CD4-positive, alpha-beta T cell (primary cell): ENCODE measurements at regions not wholly inside any gene's neighbourhood (a gene's known extent, or its start where the extent isn't known, plus 50 kb on each side); places are given as distances from the start of the nearest gene placed in this dataset.
"Not testable (repeated sequence)": the region's sequence is repeated elsewhere in the genome, so short reads cannot be mapped to it uniquely, and the experiment has no call there.

ENCODE experiments used
- ATAC-seq: fragments of 200-7000 bp; cut with Tn5 transposase; one replicate; pipeline ENCODE4 v1.10.0; 2022; ENCODE audit warnings: mild to moderate bottlenecking; ENCODE audit not compliant: poor library complexity
- CTCF ChIA-PET: fragments of 350-600 bp; sonication (Branson Sonifier 250); formaldehyde crosslinking; loops from one replicate; lab custom pipeline; 2021; ENCODE audit warnings: antibody characterized with exemption, inconsistent platforms; lab: Charles Lee
- POLR2A ChIA-PET: fragments of 350-600 bp; sonication (Branson Sonifier 250); formaldehyde crosslinking; loops from one replicate; lab custom pipeline; 2021; ENCODE audit warnings: antibody characterized with exemption, inconsistent platforms; lab: Charles Lee
- DNase-seq, 14 experiments: peaks; one replicate each; pipeline ENCODE4 v3.0.0-alpha.2; 2013 to 2020; ENCODE audit warnings: mixed read lengths in 2 of 14
- H3K27ac ChIP-seq, 2 donors: one replicate each; pipeline versions ENCODE4 v1.5.1 to v1.7.0; 2013; ENCODE audit warnings: low read length in 2 of 2, low read depth in 1 of 2, mild to moderate bottlenecking in 1 of 2
- H3K27me3 ChIP-seq, 2 experiments: 1 replicate in 1 of 2; 2 replicates in 1 of 2; pipeline versions ENCODE4 v1.6.1 to v1.7.0; 2013; ENCODE audit warnings: low read length in 2 of 2, control low read depth in 1 of 2, mild to moderate bottlenecking in 1 of 2, moderate library complexity in 1 of 2; ENCODE audit not compliant: insufficient read depth in 2 of 2, control insufficient read depth in 1 of 2
- H3K36me3 ChIP-seq: one replicate; pipeline ENCODE4 v1.6.1; 2013; ENCODE audit warnings: low read length, control low read depth; ENCODE audit not compliant: insufficient read depth
- H3K4me1 ChIP-seq: one replicate; pipeline ENCODE4 v1.6.1; 2013; ENCODE audit warnings: low read length, control low read depth; ENCODE audit not compliant: insufficient read depth
- H3K4me3 ChIP-seq: one replicate; pipeline ENCODE4 v1.5.1; 2013; ENCODE audit warnings: mild to moderate bottlenecking, low read length, moderate library complexity
- H3K9me3 ChIP-seq, 2 experiments: 1 replicate in 1 of 2; 2 replicates in 1 of 2; pipeline versions ENCODE4 v1.6.1 to v1.7.0; 2013; ENCODE audit warnings: low read length in 2 of 2, mild to moderate bottlenecking in 2 of 2, control low read depth in 1 of 2, moderate library complexity in 1 of 2; ENCODE audit not compliant: control insufficient read depth in 1 of 2, insufficient read depth in 1 of 2
- H3K27ac Mint-ChIP-seq: one replicate; pipeline ENCODE4 v1.8.0; 2020; ENCODE audit warnings: mixed read lengths
- H3K27me3 Mint-ChIP-seq: one replicate; pipeline ENCODE4 v1.8.0; 2021; ENCODE audit warnings: mixed read lengths
- H3K36me3 Mint-ChIP-seq: one replicate; pipeline ENCODE4 v1.8.0; 2021; ENCODE audit warnings: low read depth, mixed read lengths
- H3K4me1 Mint-ChIP-seq: one replicate; pipeline ENCODE4 v1.8.0; 2021; ENCODE audit warnings: low read depth, mixed read lengths
- H3K4me3 Mint-ChIP-seq: one replicate; pipeline ENCODE4 v1.8.0; 2020; ENCODE audit warnings: mild to moderate bottlenecking, mixed read lengths
- H3K9me3 Mint-ChIP-seq: one replicate; pipeline ENCODE4 v1.8.0; 2020; ENCODE audit warnings: mixed read lengths
- intact Hi-C, 2 experiments: fragments of 100-400 bp; cut with DNase I in 1 of 2; cut with micrococcal nuclease in 1 of 2; formaldehyde crosslinking; loops; one replicate each; pipeline versions ENCODE4 v1.15.1 to v1.9.0; 2023 to 2025; cut with DNase I, micrococcal nuclease
- TF ChIP-seq, protein P1 (sequence below): fragments of 200-600 bp; IDR thresholded peaks from one replicate; pipeline ENCODE4 v1.8.0; 2022; ENCODE audit warnings: antibody characterized with exemption, mild to moderate bottlenecking

DNA sequence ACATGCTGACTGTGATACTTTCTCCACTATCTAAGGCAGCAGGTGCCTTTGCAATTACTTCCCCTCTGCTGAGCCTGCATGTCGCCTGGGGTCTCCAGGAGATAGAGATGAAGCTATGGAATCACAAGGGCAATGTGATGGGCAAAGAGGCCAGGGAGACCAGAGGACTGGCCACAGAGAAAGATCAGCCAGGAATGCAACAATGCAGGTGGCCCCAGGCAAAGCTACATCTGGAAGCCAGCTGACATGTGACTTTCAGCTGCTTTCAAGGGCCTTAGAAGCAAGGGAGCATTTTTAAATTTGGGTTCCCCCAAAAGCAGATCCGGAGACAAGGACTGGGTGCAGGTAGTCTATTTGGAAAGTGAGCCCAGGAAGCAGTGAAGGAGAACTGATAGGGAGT is 107.9 kb upstream of the SRSF6 start:
- intact Hi-C loops, result no loop called here
- no peaks in the 10 kb centered on the region for H3K4me1 Mint-ChIP-seq

DNA sequence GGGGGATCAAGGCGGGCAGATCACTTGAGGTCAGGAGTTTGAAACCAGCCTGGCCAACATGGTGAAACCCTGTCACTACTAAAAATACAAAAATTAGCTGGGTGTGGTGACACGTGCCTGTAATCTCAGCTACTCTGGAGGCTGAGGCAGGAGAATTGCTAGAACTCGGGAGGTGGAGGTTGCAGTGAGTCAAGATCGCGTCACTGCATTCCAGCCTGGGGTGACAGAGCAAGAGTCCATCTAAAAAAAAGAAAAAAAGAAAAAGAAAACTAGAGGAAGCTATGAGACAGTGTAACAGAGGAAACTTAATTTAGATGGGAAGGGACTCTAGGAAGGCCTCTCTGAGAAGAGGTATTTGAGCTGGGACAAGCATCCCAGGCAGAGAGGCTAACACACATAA is 109.9 kb upstream of the SRSF6 start:
- H3K36me3 ChIP-seq, ATAC-seq, H3K27ac ChIP-seq, H3K9me3 ChIP-seq, H3K4me3 ChIP-seq, CTCF ChIA-PET, H3K4me1 Mint-ChIP-seq, H3K36me3 Mint-ChIP-seq, intact Hi-C loops, DNase-seq, H3K4me3 Mint-ChIP-seq, H3K27me3 ChIP-seq, H3K4me1 ChIP-seq, POLR2A ChIA-PET, H3K27ac Mint-ChIP-seq: not testable (repeated sequence)
- peaks cover 12% of the 10 kb centered on the region for H3K9me3 Mint-ChIP-seq
- H3K27me3 Mint-ChIP-seq, result peaks cover 41% of the 10 kb centered on the region

More for the DNA sequence above, 107.9 kb upstream of the SRSF6 start:
- ChIA-PET CTCF (interaction anchor here (0.6 kb wide), 1 partner anchor 26 kb away, joined by 4 read pairs; no protein-coding TSS in a partner anchor), POLR2A (no interaction called here)
- DNase-seq (no peak), ATAC-seq (no peak)
- H3K4me1 ChIP-seq, result no peaks in the 10 kb centered on the region
- peaks cover 42% of the 10 kb centered on the region for H3K27me3 Mint-ChIP-seq
- no peak overlapping the region for H3K4me3 Mint-ChIP-seq
- H3K4me3 ChIP-seq, result no peak overlapping the region
- TF ChIP-seq, protein P1, sequence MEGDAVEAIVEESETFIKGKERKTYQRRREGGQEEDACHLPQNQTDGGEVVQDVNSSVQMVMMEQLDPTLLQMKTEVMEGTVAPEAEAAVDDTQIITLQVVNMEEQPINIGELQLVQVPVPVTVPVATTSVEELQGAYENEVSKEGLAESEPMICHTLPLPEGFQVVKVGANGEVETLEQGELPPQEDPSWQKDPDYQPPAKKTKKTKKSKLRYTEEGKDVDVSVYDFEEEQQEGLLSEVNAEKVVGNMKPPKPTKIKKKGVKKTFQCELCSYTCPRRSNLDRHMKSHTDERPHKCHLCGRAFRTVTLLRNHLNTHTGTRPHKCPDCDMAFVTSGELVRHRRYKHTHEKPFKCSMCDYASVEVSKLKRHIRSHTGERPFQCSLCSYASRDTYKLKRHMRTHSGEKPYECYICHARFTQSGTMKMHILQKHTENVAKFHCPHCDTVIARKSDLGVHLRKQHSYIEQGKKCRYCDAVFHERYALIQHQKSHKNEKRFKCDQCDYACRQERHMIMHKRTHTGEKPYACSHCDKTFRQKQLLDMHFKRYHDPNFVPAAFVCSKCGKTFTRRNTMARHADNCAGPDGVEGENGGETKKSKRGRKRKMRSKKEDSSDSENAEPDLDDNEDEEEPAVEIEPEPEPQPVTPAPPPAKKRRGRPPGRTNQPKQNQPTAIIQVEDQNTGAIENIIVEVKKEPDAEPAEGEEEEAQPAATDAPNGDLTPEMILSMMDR, result no peak
- peaks cover 1% of the 10 kb centered on the region for H3K9me3 Mint-ChIP-seq
- H3K36me3 ChIP-seq, result no peaks in the 10 kb centered on the region
- H3K27ac Mint-ChIP-seq, result no peak overlapping the region
- H3K27ac ChIP-seq, result no peak overlapping the region
- H3K27me3 ChIP-seq, result peaks cover 4 to 7% of the 10 kb centered on the region in 2 experiments
- no peaks in the 10 kb centered on the region for H3K36me3 Mint-ChIP-seq
- H3K9me3 ChIP-seq, result peaks cover 0 to 14% of the 10 kb centered on the region in 2 experiments

DNA sequence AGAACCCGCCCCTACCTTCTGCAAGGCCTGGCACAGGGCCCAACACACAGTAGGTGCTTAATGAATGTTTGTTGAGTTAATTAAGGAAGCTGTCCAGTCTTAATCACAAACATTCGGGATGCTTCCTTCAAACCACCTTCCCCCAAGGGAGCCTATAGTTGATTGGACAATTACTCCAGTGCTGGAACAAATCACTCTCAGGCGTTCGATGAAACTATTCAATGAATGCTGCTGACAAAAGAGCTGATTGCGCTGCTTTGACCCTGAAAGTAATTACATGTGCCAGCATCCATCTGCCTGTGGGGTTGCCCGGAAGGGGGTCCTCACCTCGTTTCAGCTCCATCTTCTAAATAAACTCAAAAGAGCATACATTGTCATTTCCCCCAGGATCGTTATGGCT is 112.0 kb upstream of the SRSF6 start:
- Mint-ChIP-seq H3K27ac (no peak overlapping the region), H3K27me3 (peaks cover 33% of the 10 kb centered on the region), H3K4me3 (no peak overlapping the region), H3K36me3 (no peaks in the 10 kb centered on the region), H3K9me3 (peaks cover 14% of the 10 kb centered on the region), H3K4me1 (no peaks in the 10 kb centered on the region)
- intact Hi-C loops, result no loop called here
- ChIA-PET CTCF (no interaction called here), POLR2A (no interaction called here)
- ATAC-seq (no peak), DNase-seq (no peak)
- TF ChIP-seq, protein P1, result no peak
- no peak overlapping the region for H3K4me3 ChIP-seq
- no peak overlapping the region for H3K27ac ChIP-seq
- H3K9me3 ChIP-seq, result peaks cover 5 to 9% of the 10 kb centered on the region in 2 experiments
- H3K27me3 ChIP-seq, result peaks cover 4 to 12% of the 10 kb centered on the region in 2 experiments
- no peaks in the 10 kb centered on the region for H3K4me1 ChIP-seq
- no peaks in the 10 kb centered on the region for H3K36me3 ChIP-seq

DNA sequence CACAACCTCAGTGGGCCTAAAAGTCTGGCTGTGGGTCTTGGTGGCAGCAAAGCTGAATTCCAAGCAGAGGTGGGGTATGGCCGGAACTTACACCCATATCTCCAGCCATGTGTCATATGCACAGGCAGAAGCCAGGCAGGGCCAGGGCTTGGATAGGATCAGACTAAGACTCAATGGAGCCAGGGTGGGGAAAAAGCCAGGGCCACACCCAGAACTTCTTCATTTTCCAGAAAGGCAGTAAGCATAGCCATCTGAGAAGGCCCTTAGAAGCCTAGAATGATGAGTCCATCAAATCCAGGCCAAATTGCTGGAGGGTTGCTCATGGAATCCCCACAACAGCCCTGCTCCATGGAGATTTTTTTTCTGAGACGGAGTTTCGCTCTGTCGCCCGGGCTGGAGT is 116.2 kb upstream of the SRSF6 start:
- Histone ChIP-seq H3K27ac (no peak overlapping the region), H3K4me3 (no peak overlapping the region), H3K27me3 (peaks cover 0 to 4% of the 10 kb centered on the region in 2 experiments), H3K36me3 (no peaks in the 10 kb centered on the region), H3K4me1 (no peaks in the 10 kb centered on the region), H3K9me3 (peaks cover 5 to 30% of the 10 kb centered on the region in 2 experiments)
- CTCF ChIA-PET, result no interaction called here
- peaks cover 15% of the 10 kb centered on the region for H3K9me3 Mint-ChIP-seq
- POLR2A ChIA-PET, result no interaction called here
- ATAC-seq (no peak), DNase-seq (no peak)
- peaks cover 13% of the 10 kb centered on the region for H3K27me3 Mint-ChIP-seq
- no peak overlapping the region for H3K27ac Mint-ChIP-seq
- no peaks in the 10 kb centered on the region for H3K4me1 Mint-ChIP-seq
- TF ChIP-seq, protein P1, result no peak
- no peak overlapping the region for H3K4me3 Mint-ChIP-seq
- no peaks in the 10 kb centered on the region for H3K36me3 Mint-ChIP-seq
- intact Hi-C loops, result no loop called here
